VCaP (cell line): ENCODE measurements at regions not wholly inside any gene's neighbourhood (a gene's known extent, or its start where the extent isn't known, plus 50 kb on each side); places are given as distances from the start of the nearest gene placed in this dataset.
A peak's percentile ranks its signal among the peaks of the same experiment; 100 is the strongest.

Experiments used
- H3K27ac ChIP-seq: fragments of 450-650 bp; 2 replicates; pipeline ENCODE4 v1.5.1; 2017
- TF ChIP-seq, protein P1 (sequence below): fragments of 450-650 bp; conservative IDR thresholded peaks from 2 replicates; pipeline ENCODE4 v1.5.1; 2017; ENCODE audit warnings: mild to moderate bottlenecking, moderate library complexity

GRCh38 chr16:11405331-11406176 lies 60.3 kb downstream of the RMI2 start:
- TF ChIP-seq, protein P1, sequence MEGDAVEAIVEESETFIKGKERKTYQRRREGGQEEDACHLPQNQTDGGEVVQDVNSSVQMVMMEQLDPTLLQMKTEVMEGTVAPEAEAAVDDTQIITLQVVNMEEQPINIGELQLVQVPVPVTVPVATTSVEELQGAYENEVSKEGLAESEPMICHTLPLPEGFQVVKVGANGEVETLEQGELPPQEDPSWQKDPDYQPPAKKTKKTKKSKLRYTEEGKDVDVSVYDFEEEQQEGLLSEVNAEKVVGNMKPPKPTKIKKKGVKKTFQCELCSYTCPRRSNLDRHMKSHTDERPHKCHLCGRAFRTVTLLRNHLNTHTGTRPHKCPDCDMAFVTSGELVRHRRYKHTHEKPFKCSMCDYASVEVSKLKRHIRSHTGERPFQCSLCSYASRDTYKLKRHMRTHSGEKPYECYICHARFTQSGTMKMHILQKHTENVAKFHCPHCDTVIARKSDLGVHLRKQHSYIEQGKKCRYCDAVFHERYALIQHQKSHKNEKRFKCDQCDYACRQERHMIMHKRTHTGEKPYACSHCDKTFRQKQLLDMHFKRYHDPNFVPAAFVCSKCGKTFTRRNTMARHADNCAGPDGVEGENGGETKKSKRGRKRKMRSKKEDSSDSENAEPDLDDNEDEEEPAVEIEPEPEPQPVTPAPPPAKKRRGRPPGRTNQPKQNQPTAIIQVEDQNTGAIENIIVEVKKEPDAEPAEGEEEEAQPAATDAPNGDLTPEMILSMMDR = peak; percentile 62
- no peak overlapping the region for H3K27ac ChIP-seq

DNA sequence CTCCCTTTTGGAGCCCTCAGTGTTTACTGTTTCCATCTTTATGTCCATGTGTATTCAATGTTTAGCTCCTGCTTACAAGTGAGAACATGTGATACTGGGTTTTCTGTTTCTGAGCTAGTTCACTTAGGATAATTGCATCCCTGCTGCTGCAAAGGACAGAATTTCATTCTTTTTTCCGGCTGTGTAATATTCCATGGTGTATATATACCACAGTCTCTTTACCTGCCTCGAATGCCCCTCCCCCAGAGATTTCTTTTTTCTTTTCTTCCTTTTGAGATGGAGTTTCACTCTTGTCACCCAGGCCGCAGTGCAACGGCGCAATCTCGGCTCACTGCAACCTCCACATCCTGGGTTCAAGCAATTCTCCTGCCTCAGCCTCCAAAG lies 60.9 kb downstream of the RMI2 start:
- TF ChIP-seq, protein P1 = no peak
- H3K27ac ChIP-seq = no peak overlapping the region

DNA sequence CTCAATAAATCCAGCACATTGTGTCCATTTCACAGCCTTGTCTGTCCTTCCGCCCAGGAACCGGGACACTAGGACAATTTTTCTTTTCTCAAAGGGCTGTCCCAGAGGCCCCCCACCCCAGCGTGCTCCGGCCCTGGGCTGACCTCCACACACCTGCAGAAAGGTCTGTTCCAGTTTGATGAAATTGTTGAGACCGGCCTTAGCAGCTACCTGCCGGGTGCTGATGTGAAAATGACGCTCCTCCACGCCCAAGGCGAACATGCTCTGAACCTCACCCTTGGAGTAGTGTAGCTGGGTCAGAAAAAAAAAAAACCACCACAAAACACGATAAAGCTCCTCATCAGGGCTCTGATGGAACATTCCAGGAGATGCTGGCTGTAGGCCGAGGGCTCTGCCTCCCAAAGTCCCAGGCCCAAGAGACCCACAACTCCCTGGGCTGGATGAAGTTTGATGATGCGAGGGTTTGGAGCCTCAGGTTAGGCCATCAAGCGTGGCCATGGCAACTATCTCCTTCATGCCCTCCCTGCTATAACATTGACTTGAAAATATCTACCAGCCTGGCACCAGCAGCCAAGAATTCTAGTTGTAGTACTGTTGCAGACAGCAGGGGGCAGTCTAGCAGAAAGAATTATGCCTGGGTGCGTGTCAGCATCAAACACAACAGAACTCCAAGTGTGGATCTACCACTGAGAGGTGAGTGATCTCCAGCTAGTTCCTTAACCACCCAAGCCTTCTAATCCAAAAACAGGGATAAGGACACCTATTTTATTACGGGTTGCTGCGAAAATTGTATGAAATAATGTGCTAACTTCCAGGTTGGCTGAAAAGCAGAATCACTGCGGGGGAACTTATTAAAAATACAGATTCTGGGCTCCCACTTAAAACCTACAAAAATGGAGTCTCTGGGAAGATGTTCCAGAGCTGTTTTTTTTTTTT lies 62.1 kb downstream of the RMI2 start:
- TF ChIP-seq, protein P1 = peak; percentile 67
- H3K27ac ChIP-seq = no peak overlapping the region

- TF ChIP-seq, protein P1 = no peak
- H3K27ac ChIP-seq = no peak overlapping the region
Measured at GRCh38 chr16:11408216-11408615, 63.0 kb downstream of the RMI2 start.

DNA sequence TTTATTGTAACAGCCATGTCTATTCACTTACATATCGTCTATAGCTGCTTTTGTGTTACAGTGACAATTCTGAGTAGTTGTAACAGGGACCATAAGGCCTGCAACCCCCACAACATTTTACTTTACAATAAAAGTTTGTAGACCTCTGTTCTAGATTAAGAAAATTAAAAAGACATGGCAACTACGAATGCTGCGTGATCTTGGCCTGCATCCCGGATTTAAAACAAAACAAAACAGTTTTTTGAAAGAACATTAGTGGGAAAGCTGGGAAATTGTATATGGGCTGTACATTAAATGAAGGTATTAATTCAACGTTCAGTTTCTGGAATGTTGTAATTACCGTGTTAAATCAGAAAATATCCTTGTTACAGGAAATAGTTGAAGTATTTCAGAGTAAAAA lies 64.1 kb downstream of the RMI2 start:
- H3K27ac ChIP-seq = no peak overlapping the region
- TF ChIP-seq, protein P1 = no peak

GRCh38 chr16:11410376-11411058 lies 65.3 kb downstream of the RMI2 start:
- H3K27ac ChIP-seq = no peak overlapping the region
- TF ChIP-seq, protein P1 = no peak
